HG03039 (cell line): ENCODE measurements at regions not wholly inside any gene's neighbourhood (a gene's known extent, or its start where the extent isn't known, plus 50 kb on each side); places are given as distances from the start of the nearest gene placed in this dataset.
A peak's percentile ranks its signal among the peaks of the same experiment; 100 is the strongest.

ENCODE experiments used
- ATAC-seq: cut with Tn5 transposase; IDR thresholded peaks from one replicate; pipeline ENCODE4 v1.9.1; 2021; ENCODE audit warnings: mild to moderate bottlenecking, moderate library complexity; ENCODE audit not compliant: unreplicated experiment

DNA sequence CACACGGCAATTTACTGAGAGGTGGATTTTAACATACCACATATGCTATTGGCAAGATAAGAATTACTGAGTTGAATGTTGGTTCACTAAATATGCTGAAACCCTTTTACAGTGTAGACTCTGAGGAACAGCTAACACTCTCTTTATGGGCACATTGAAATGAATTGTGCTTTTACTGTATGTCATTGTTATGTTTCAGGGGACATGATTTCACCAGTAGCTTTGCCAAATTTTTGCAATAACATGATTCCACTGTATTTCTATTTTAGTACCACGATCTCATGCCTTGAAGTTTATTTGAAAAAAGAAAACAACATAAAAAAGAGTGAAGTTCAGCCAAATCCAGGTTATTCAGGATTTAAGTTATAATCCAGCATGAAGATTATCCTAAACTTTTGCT lies 188.5 kb downstream of the HLX start:
- no peak for ATAC-seq

- ATAC-seq = peak; percentile 79
Measured at GRCh38 chr1:221069178-221069903, 190.1 kb downstream of the HLX start.

DNA sequence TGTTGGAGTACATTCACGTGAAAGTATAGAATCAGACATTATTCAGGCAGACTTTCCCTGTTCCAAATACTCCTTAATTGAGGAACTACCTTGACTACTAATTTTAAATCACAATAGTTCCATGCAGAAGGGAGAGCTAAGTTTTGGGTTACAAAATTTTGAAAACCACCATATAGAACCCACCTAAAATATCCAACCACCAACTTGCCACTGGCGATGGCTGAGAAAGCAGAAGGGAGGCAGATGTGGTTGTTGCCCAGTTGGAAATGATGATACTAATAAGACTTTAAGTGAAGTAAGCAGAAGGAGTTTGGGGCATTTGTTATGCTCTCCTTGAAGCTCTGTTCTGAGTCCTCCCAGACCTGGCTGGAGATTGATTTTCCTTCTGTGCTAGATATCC lies 190.7 kb downstream of the HLX start:
- ATAC-seq = no peak

- ATAC-seq = no peak
Measured at GRCh38 chr1:221071777-221072176, 192.5 kb downstream of the HLX start.

DNA sequence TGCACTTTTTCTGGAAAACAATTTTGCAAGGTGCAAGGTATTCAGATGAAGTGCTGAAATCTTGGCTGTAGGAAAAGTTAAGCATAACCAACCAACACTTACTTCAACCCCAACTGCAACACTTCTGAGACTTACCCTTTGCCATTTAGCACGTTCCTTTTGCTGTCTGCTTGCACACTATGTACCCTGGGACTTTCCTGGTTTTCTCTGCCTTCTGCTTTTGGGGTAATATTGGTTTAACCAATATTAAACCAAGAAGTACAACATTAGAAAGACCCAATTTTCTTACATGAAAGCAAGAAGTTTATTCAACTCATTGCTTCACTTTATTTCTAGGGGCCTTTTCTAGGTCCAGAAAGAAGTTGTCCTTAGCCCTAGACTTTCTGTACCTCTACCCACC lies 193.0 kb downstream of the HLX start:
- no peak for ATAC-seq

- no peak for ATAC-seq
Measured at GRCh38 chr1:221074332-221074731, 195.1 kb downstream of the HLX start.

GRCh38 chr1:221075911-221076310 lies 196.7 kb downstream of the HLX start:
- no peak for ATAC-seq

DNA sequence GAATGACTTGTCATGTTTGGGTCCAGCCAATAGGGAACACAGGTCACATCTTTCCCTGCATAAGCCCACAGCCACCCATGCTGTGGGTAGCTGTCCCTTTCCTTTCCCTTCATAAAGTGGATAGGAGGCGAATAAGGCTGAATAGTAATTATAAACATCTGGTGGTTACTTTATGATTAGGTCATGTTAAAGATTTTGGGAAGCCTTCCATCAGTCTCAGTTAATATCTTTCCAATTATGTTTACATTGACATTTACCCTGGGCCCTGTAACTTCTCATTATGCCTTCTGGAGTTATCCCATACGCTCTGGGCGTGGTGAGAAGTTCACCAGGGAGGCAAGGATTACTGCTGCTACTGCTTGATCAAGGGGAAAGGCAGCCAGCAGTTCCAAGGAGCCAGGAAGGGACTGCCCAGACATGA lies 197.2 kb downstream of the HLX start:
- no peak for ATAC-seq

DNA sequence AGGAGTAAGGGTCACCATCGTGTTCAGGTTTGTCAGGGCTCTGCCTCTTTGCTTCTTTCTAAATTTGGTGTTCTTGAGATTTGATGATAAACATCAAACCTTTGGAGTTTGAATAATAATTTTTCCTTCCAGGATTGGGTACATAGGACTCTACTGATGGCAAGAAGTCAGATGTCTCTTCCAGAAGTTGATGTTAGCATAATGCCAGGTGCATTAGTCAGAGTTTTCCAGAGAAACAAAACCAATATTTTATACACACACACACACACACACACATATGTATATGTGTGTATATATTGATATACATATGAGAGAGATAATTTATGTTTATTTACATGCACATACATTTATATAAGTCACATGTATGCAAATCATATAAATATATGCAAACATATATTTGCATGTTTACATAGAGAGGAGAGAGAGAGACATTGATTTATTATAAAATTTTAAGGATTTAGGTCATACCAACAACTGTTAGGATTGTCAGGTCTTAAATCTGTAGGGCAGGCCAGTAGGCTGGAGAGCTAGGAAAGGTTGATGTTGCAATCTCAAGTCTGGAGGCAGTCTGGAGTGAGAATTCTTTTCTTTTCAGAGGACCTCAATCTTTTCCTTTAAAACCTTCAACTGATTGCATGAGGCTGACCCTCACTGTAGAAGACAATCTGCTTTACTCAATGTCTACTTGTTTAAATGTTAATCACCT lies 199.2 kb downstream of the HLX start:
- ATAC-seq = no peak

DNA sequence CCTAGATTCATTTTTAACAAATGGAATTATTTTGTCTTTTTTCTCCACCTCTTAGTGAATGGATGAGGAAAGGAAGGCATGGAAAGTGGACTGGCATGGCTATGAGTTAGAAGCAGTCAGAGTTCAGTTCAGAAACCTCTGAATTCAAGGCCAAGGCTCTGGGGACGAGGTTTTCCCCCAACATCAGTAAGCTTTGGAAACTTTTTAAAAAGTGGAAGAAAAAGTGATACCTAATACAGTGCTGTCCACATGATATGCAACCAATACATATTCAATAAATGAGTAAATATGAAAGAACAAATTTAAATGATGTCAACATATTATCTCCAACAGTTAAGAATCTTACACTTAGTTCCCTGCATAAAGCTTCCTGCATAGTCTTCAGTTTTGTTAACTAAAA lies 204.7 kb downstream of the HLX start:
- ATAC-seq = no peak

GRCh38 chr1:221084681-221085080 lies 205.4 kb downstream of the HLX start:
- ATAC-seq = no peak

GRCh38 chr1:221085701-221086375 lies 206.6 kb downstream of the HLX start:
- ATAC-seq = no peak

DNA sequence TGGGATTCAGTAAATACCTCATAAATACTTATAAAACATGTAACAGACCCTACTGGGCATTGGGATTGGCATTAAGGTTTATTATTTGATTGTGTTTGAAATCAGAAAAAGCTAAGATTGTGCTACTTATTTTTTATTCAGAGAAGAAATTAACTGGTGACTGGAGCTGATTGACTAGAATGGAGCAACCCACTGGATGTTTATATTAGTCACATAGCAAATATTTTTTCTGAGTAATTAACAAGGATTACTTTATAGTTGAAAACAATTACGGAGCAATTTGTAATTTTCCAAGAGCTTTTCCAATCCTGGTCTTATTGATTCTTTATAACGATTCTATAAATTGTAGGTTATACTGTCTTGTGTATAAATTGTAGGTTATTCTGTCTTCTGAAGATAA lies 208.7 kb downstream of the HLX start:
- ATAC-seq = no peak

DNA sequence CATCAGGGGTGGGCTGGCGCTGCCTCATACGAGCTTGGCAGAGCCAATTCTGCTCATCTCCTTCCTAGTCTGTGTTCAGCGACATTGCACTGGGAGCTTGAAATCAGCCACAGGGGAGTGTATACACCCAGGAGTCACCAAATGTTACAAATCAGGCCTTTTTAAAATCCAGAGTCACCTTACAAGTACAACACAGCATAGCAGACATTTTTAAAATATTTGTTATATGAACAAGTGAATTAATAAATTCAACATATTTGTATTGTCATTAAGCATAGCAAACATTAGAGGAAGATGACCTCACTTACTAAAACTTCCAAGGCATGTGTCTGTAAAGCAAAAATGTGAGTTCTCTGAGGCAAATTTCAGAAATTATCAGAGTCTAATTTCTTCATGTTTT lies 210.0 kb downstream of the HLX start:
- no peak for ATAC-seq

- no peak for ATAC-seq
Measured at GRCh38 chr1:221089803-221090202, 210.6 kb downstream of the HLX start.

DNA sequence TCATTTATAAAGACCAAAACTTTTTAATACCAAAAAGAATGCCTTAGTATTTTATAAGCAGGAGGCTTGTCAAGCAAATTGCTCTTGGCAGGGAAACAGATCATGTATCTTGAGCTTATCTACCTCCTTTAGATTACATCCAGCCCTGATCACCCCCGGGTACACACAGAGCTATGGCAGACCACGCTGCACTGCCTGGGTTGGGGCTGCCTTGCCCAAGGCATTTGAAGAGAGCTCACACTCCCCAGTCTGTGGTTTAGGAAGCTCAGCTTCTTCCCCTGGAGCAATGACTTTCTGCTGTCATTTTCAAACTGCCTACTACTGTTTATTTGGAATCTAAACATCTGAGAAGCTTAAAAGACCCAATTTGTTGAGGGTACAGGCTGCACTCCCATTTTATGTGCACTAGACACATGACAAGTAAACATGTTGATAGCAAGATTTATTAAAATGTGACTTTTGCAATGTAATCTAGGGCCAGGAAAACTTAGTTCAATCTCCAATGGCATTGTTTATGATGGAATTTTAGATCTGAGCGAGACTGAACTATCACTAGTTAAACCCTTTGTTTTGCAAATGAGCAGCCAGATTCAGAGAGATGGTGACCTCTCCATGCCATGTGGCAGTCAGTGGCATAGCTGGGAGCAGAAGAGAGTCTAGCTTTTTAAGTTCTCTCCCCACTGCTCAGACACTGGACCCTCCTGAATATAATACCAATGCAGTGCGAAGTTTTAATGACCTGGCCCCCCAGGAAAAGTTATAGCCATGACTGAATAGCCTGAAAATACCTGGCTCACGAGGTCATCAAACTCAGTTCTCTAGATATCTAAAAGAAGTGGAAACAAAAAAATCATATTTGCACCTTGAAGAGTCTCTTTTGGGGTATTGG lies 214.9 kb downstream of the HLX start:
- ATAC-seq = no peak

DNA sequence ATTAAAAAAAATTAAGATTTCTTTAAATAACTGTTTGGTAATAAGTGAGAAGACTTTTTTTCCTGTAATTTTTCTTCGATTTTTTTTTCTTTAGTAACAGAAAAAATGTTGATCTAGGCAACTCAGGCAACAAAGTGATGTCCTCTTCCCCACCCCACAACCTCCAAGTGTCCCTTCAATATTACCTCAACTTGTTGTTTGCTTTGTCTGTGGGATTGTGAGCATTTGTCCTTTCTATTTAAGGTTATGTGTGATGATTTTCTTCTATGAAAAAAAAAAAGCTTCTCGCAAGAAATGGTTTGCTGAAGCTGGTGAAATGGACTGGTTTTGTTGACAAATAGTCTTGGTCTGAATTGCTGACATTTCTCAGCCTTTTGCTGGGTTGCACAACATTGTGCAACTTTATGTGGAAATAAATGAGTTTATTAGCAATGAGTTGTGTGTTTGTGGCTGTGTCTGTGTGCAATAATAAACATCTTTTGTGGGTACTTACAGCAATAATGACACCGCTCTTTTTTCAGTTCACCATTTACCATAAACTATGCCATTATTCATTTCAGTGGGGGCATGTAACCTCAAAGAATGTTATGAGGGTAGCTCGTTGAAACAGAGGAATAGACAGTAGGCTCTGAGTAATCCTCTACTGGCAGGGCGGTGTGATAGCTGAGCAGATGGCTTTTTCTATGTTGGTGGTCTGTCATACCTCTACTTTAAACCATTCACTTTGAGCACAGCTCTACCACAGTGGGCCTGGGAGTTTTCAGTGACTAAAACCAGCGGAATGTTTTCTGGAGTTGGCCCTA lies 218.4 kb downstream of the HLX start:
- ATAC-seq = no peak

DNA sequence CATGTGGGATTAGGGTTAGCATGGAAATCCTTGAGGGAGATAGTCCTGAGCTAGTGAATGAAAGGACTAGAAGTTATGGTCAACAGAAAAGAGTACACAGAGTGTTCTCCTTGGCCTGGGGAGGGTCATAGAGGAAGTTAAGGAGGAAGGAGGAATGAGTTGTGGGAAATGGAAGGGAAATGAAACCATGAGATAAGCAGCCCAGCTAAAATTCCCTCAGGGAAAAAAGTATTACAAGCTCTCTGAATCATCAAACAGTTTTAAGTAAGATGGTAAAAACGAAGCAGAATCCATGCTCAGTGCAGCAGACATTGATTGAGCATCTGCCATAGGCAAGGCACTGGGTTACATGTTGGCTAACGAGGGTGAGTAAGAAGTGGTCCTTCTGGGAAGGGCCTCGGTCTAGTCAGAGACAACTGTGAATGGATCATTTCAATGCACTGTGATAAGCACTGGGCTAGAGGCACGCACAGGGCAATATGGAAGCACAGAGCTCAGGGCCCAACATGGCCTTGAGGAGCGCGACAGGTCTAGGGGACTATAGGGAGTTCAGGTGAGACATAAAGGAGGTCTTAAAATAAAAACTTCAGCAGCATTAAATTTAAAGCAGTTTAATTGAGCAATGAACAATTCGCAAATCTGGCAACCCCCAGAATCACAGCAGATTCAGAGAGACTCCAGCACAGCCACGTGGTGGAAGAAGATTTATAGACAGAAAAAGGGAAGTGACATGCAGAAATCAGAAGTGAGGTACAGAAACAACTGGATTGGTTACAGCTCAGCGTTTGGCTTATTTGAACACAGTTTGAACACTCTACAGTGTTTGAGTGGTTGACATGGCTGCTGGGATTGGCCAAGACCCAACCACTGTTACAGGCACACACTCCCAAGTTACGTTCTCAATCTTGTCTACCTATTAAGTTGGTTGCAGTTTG lies 219.5 kb downstream of the HLX start:
- no peak for ATAC-seq
